ENCODE measurements at regions not wholly inside any gene's neighbourhood (a gene's known extent, or its start where the extent isn't known, plus 50 kb on each side); places are given as distances from the start of the nearest gene placed in this dataset.
"Not testable (repeated sequence)": the region's sequence is repeated elsewhere in the genome, so short reads cannot be mapped to it uniquely, and the experiment has no call there.

DNA sequence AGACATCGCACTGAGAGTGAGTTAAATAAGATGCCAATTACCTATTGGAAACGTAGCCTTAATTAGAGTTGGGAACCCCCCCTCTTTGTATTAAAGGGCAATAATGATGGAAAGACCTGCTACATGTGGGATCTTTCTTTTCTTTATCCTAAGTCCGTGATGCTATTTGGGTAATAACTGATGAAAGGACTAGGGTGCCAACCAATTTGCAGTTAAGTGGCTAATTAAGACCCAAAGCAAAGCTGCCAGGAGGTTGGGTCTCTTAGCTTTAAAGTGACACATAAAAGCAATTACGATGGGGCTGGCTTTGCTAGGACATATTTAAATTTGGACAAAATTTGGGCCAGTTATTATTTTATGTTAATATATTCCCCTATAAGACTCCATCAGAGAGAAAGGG, 728.8 kb downstream of the NR2F1-AS1 start:
- no peak for DNase-seq

DNA sequence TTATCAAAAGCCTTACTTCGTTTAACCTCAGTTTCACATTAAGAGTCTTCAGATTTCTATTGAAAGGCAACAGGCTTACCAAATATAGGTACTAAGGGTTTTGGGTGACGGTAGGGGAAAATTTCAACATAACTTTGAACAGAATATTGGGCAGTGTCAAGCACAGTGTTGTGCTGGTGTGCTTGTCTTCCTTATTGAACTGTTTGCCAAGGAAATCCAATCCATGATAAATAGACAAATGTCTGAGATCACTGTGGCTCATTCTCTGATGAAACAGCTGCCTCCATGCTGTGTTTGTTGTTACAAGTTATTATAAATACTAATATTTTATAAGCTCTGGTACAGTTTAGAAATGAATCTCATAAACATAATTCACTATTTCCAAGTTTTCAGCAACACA, 730.1 kb downstream of the NR2F1-AS1 start:
- DNase-seq: no peak

DNA sequence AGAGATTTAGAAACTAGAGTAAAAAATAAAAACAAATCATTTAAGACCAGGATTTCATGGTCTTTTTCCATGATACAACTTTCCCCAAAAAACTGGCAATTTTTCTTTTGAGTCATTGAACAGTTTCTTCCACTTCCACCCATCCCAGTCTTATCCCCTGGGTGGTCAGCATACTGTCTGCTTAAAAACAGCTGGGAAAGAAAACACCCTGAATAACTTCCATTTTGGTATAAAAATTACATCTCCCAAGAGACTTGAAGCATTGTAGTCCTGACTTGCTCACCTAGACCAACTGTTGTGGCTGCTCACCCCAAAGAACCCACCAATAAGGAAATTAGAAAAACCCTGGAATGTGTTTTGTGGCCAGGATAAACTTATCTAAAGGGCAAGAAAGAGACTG, 731.3 kb downstream of the NR2F1-AS1 start:
- DNase-seq: no peak

DNA sequence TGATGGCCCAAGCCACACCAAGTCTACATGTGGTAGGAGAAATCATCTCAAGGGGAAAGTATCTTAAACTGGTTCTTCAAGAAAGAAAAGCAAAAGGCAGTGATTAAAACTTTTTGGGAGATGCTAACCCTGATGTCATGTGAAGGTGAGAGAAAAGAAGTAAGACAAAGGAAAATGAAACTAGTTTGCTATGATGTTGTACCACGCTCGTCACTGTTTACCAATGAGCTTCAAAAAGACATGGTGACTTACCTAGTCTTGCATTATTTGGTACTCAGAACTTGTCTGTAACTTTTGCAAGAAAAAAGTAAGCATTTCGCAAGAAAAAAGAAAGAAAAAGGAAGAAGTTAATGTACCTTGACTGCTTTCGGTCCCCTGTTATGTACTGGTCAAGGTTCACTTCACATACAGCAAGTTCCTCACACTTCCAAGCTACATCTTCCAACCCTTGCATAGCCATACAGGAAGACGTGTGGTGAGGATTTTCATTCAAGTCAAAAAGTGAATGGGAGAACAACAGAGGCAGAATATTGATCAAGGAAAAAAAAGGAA, 739.3 kb downstream of the NR2F1-AS1 start:
- DNase-seq: no peak

DNA sequence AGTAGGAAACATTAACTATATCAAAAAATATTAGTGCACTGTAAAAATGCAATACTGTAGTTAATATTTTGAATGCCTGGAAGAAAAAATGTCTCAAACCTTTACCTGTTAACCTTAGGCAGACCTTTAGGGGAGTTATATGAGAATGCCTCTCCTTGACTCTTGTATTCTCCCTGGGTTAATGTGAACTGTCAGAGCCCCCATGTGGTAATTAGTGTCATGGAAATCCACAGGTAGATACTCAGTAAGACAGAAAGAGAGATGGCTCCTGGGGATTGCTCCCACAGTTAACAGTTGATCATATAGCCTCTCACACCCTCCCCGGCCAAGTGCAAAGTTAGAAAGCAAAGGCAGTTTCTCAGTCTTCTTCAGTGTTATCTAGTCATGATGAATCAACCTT, 742.8 kb downstream of the NR2F1-AS1 start:
- DNase-seq: peak; percentile 33

DNA sequence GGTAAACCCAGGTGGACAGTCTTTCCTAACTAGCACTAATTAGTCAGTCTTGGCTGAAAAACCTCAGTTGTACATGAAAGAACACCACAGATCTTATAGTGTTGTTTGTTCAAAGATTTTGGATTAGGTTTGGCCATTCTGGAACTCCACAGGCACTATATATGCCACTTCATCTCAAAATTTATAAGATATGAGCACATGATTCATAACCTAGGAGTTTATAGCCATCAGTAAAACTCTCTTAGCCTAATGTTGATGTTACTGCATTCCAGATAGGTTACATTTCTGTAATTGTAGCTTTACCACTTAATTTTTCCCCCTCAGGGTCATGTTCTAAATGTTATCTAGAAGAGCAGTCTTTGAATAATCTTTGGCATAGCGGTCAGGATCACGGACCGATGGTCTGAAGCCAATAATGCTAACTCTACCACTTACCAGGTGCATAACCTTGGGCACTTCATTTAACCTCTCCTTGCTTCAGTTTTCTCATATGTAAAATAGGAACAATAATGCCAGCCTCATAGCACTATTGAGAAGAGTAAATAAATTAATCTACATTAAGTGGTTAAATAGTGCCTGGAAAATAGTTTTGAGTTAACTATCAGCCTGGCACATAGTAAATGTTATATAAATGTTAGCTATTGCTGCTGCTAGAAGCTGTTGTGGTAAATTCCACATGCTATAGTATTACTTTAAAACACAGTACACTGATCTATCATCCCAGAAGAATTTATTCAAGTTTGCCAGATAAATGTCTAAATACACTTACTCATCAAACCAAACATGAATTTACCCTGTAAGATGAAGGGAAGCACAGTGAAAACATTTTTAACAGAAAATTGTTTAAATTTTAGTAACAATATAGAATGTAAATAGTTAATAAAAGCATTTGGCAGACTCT, 743.9 kb downstream of the NR2F1-AS1 start:
- no peak for DNase-seq

DNA sequence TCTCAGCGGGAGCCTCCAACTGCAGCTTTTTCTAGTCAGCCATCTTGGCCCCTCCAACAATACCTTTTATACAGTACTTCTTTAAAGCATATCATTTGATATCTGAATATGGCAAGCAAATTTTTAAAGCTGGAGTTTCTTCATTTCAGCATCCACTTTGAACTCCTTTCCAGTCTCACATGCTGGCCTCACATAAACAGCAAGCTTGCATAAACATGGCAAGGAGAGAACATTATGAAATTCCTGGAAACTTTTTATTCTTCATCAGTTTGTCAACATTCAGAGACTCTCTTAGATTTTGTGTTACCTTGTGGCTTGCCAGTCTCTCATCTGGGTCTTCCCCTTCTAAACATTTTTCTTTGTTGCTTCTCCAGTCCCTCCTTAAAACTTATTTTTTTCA, 745.3 kb downstream of the NR2F1-AS1 start:
- no peak for DNase-seq

DNA sequence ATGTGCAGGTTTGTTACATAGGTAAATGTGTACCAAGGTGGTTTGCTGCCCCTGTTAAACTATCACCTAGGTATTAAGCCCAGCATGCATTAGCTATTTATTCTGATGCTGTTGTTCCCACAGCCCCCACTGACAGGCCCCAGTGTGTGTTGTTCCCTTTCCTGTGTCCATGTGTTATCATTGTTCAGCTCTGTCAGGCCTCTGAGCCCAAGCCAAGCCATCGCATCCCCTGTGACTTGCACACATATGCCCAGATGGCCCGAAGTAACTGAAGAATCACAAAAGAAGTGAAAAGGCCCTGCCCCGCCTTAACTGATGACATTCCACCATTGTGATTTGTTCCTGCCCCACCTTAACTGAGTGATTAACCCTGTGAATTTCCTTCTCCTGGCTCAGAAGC, 757.5 kb downstream of the NR2F1-AS1 start:
- not testable (repeated sequence) for DNase-seq

DNA sequence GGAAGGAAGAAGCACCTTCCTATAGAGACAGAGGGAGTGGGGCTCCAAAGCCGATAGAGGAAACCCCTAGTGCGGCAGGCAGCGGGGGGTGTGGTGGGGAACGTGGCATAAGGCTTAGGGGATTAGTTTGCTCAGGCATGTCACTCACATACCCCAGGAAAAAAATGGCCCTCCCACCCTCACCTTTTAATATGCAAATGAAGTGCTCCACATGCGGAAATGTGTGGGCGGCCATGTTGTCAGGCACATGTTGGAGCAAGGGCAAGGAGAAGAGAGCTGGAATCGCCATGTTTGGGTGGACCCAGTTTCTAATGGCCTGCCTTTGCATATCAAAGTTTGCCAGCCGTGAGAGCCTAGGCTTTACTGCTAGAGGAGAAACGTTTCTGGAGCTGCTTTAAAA, 758.8 kb downstream of the NR2F1-AS1 start:
- no peak for DNase-seq

DNA sequence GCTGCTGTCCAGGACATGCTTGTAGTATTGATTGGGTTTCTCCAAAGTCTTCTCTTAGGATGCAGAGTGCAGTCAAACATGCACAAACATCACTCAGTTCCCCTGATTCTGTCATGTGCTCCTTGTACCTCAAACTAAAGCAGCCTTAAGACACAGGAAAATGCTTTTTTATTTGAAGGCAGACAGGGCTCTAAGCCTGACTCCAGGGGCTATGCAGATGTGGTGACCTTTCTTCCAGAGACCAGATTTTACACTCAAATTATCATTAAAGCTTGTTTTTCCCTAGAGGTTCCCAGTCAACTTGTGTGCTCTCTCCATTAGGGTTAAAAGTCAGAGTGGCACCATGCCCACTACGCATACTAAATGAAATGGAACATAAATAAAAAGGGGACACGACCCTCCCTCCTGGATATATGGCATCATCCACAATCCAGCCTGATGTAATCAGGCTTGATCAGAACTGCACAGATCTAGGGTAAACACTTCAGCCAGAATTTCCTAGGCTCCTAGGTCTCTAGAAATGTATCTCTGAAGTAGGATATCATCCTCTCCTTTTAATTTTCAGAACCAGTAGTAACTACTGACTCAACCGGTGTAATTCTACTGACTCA, 771.1 kb downstream of the NR2F1-AS1 start:
- no peak for DNase-seq

DNA sequence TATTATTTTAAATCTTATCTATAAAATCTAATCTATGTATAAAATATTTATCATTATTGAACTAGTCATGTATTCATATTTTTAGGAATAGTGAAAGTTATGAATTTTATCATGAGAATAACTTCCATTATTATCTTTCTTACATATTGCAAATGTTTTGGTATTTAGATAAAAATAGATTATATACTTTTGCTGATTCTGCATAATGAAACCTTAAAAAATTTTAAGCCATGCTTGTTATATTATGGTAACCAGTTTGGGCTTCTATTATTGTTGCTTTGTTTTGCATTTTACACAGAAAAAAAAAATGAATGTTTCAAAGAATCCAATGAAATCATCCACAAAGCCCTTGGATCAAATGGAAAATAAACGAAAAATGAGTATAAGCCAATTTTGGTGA, 772.5 kb downstream of the NR2F1-AS1 start:
- DNase-seq: no peak

DNA sequence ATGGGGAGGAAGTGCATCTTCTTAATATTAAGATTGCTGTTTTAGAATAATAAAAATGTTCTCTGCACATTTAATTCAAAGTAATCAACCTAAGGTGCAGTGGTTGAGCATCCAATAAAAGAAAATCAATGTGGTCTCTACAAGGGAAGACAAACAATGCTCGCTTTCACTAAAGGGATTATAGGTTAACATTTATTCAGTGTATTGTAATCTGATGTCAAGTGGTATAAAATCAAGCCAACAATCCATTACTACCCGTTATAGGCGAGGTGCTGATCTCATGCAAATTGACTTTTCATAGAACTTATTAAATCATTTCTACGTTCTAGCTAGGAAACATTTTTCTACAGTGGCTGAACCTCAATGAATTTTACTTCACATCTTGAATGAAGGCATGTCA, 773.9 kb downstream of the NR2F1-AS1 start:
- DNase-seq: no peak

DNA sequence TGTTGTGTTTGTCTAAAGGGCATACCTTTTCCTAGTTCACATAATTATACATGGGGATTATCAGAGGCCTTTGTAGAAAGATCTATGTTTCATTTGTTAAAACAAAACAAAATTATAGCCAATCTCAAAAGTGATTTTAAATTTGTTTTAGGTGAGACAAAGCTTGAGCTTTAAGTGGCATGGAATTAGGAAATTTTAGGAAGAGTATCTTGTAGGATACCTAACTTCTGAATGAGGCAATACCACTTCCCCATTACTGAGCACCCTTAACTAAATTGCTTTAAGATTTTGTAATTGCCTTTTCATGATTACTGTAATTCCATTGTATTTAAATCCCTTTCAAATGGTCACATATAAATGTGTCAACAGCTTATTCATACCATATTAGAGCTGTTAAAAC, 775.6 kb downstream of the NR2F1-AS1 start:
- DNase-seq: no peak

DNA sequence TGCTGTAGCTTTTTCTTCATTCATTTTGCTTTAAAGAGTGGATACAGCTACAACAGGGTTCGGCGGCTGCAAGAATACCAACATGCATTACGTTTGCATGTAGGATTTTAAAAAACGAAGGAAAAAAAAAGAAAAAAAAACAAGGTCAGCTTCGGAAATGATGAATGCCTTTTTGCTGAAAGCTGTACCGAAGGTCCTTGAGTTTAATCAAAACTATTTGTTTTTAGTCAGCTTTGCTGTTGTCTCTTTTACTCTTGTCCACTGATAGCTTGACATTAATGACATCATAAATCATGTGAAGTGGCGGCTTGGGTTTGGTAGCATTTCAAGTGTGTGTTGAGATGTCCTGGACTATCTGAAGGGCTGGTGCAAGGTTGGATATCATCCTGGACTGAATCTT, 779.1 kb downstream of the NR2F1-AS1 start:
- DNase-seq: no peak

DNA sequence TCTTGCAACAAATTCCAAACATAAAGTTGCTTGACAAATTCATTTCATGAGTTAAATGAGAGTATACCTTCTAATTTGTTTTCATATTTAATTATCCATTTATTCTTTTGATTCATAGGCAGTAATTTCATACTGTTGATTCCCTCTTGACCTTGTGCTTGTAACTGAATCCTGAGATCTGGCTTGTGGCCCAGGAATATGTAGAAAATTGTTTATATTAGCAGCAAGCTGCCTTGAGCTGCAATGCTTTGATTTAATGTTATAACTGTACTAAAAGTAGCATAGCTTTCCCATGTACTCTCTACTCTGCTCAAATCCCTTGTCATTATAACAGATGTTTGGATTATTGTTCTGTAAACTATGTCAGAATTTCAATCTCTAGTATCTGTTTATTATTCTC, 780.7 kb downstream of the NR2F1-AS1 start:
- DNase-seq: peak; percentile 78

DNA sequence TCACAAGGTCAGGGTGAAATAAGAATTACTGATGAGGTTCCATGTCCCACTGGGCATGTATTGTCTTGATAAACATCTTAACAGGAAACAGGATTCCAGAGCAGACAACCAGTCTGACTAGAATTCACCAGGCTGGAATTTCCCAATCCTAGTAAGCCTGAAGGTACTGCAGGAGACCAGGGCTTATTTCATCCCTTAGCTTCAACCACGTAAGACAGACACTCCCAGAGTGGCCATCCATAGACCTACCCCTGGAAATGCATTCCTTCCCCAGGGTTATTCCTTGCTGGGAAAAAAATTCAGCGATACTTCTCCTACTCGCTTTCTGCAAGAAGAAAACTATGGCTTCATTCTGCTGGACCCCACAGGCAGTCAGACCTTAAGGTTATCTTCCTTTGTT, 785.4 kb downstream of the NR2F1-AS1 start:
- no peak for DNase-seq

DNA sequence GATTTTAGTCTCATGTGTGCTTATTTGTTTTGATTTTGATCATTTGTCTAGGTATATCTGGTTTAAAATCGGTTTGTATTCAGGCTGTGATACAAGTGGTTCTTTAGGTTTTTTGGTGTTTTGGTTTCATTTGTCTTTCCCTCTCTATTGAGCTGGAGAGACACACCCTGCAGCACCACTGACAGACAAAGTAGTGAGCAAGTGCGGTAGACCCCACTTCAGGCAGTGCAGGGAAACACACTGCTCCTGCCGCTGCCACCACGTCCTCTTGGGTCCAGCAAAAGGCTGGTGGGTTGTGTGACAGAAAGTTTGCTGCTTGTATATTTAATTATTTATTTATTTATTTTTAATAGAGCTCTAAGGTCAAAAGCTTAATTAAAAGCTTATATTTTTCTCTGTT, 801.0 kb downstream of the NR2F1-AS1 start:
- no peak for DNase-seq

DNA sequence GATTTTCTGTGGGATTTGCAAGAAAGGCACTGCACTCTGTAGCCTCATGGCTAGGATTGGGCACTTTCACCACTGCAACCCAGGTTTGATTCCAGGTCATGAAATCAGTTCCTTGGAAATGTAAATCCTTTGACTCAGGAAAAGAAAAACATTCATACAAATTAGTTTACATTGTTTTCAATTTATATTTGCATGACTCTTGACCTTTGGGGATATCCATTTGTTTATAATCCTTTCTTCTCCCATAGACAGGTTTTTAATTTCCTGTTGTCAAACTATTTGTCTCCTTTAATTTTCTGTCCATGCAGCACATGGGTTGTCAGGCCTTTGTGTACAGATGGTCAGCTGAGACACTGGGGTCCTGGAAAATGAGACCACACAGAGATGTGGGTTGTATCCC, 801.5 kb downstream of the NR2F1-AS1 start:
- DNase-seq: no peak

DNA sequence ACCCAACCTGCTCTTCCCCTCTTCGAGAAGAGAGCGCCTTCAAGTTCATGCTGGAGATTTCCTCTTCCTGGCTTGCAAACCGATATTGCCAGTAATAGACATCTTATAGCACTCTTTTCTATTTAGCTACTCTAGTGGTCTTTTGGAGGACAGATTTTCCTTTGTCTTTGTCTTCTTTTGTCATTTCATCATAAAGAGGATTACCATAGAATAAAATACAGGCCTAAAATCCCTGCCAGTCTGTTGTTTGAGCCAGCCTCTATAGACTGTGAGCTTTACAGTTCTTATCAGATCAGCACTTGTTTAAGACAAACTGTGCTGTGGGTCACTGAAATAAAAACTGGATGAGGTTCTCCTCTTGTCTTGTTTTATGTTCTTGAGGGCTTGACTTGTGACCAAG, 802.8 kb downstream of the NR2F1-AS1 start:
- no peak for DNase-seq

DNA sequence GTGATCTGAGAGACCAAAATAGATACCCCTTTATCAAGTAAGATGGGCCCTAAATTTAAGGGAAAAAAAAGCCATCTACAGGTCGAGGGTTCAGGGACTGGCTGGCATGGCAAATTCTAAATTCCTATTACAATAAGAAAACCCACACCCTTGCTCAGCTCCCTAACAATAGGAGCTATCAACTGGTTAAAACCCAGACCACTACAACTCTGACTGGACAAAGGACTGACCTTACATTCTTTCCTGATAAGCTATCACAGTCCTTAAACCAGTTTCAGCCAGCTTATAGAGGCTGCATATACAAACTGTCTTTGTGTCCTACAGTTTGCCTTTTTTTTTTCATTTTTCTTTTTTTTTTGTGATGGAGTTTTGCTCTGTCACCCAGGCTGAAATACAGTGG, 803.6 kb downstream of the NR2F1-AS1 start:
- DNase-seq: no peak

DNA sequence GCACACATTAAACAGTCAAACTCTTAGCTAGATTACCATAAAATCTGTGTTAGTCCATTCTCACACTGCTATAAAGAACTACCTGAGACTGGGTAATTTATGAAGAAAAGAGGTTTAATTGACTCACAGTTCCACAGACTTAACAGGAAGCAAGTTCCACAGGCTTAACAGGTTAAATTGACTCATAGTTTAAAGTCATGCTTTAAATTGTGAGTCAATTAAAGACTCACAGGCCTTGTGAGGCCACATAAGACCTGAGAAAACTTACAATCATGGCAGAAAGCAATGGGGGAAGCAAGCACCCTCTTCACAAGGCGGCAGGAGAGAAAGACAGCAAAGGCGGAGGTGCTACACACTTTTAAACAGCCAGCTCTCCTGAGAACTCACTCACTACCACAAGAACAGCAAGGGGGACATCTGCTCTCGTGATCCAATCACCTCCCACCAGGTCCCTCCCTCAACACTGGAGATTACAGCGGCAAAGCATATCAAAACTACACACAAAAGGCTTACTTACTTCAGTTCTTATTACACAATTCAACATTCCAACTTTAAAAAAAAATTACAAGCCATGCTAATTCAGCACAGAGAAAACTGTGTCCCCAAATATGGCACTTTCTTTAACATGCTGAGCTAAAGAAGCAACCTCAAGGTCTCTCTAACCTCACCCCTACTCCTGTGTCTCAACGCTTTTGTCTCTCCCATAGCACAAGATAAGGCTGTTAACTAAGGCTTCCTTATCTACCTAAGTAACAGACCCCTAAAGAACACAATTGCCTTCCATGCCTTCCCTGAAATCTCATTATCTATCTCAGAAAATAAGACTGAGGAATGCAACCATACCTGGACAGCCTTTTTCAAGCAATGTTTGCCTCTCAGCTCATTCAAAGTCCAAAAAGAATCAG, 805.1 kb downstream of the NR2F1-AS1 start:
- DNase-seq: no peak

DNA sequence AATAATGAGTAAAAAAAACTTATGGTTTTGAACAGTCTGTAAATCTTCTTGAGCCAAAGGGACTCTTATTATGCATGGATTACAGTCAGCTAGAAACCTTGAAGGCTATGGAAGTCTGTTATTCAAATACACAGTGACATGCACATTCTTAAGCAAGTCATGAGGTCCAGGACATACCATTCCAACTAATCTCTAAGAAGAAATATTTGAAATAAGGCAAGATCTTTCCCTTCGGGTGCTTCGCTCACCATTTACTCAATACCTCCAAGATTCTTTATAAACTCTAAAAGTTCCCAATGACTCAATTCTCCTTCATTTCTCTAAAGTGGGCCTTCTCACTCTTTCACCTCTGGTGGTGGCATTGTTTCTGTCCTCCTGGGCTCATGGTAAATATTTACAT, 811.0 kb downstream of the NR2F1-AS1 start:
- no peak for DNase-seq

DNA sequence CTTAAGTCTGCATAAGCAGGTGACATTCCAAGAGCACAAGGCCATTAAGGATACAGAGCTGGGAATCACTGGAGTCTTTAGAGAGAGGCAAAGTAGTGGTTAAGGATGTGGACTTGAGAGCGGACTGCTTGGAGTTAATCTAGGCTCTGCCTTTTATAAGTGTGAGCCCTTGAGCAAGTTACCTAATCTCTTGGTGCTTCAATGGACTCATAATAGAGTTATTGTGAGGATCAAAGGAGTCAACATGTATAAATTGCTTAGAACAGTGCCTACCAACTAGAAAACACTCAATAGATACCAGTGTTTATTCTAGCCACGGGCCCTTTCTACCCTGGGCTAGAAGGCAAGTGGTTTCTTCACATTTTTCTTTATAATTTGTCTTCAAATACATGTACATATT, 819.4 kb downstream of the NR2F1-AS1 start:
- no peak for DNase-seq

All from NCI-H1092 treated with DMSO at 0.1 percent for 48 hours (cell line).